Epithelial cell of prostate (primary cell): ENCODE measurements at regions not wholly inside any gene's neighbourhood (a gene's known extent, or its start where the extent isn't known, plus 50 kb on each side); places are given as distances from the start of the nearest gene placed in this dataset.
A peak's percentile ranks its signal among the peaks of the same experiment; 100 is the strongest.
"Not testable (repeated sequence)": the region's sequence is repeated elsewhere in the genome, so short reads cannot be mapped to it uniquely, and the experiment has no call there.

Source experiments
- DNase-seq: peaks from one replicate; pipeline ENCODE4 v3.0.0-alpha.2; 2011; ENCODE audit warnings: low read depth, low spot score
- H3K27ac ChIP-seq: fragments of 450-650 bp; 2 replicates; pipeline ENCODE4 v1.5.1; 2017; ENCODE audit warnings: mild to moderate bottlenecking

GRCh38 chr3:75432885-75433284 is 231.2 kb upstream of the FRG2C start:
- not testable (repeated sequence) for DNase-seq, H3K27ac ChIP-seq

- not testable (repeated sequence) for DNase-seq, H3K27ac ChIP-seq
Observed at GRCh38 chr3:75433295-75433694, 230.8 kb upstream of the FRG2C start.

GRCh38 chr3:75434276-75434912 is 229.7 kb upstream of the FRG2C start:
- DNase-seq = not testable (repeated sequence)
- peak overlapping the region; percentile 76 for H3K27ac ChIP-seq

DNA sequence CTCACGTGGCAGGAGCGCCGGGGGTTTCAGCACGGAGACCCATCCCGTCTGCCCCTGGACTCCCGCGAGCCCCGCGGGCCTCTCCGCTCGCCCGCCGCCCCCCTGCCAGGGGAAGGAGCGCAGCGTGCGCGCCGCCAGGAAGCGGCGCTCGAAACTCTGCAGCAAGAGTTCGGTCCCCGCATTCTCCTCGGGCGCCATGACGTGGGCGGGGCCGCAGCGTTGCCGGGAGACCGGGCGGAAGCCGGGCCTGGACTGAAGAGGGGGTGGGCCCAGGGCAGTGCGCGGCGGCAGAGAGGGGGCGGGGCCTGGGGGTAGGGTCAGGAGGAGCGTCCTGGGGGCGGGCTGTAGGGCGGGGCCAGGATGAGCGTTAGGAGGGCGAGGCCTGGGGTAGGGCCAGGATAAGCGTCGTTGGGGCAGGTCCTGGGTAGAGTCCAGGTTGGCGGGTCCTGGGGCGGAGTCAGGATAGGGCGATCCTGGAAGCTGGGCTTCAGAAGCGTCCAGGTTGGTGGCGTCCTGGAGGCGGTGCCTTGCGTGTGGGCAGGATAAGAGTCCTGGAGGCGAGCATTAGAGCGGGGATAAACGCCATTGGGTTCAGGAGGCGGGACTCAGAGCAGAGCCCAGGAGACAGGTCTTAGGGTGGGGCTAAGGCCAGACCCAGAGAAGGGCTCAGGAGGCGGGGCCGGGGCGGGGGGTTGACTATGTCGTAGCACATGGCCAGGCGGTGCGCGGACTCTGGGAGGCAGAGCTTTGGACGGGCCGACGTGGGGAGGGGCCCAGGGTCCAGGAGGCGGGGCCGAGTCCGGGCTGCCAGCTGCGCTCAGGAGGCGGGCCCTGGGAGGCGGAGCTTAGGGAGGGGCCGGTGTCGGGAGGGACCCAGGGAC is 229.0 kb upstream of the FRG2C start:
- H3K27ac ChIP-seq = peak overlapping the region; percentile 76
- DNase-seq = peak; percentile 96

GRCh38 chr3:75435794-75436400 is 228.2 kb upstream of the FRG2C start:
- peak; percentile 44 for DNase-seq
- peak overlapping the region; percentile 76 for H3K27ac ChIP-seq

DNA sequence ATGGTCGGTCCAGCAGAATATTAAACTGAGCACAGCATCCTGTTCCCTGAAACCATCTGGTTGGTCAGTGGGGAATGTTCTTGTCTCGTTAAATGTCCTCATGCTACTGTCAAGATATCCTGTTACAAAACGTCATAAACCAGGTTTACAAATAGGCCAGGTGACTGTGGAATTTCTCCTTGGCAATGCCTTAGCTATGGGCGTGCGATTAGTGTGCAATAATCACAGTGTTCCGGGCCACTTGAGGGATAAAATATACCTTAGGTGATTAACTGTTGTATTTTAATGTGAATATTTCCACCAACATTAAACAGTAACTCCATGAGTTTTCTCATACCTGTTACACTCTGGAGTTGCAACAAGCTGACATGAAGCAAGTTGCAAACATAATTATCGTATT is 223.1 kb upstream of the FRG2C start:
- not testable (repeated sequence) for H3K27ac ChIP-seq, DNase-seq

DNA sequence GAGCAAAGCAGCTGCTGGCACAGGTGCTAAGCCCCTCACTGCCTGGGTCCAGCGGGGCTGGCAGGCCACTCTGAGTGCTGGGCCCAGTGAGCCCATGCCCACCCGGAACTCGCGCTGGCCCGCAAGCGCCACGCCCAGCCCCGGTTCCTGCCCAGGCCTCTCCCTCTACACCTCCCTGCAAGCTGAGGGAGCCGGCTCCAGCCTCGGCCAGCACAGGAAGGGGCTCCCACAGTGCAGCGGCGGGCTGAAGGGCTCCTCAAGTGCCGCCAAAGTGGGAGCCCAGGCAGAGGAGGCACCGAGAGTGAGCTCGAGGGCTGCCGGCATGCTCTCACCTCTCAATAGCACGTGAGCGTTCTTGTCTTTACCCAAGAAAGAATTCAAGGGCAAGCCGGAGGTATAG is 219.5 kb upstream of the FRG2C start:
- not testable (repeated sequence) for H3K27ac ChIP-seq, DNase-seq

GRCh38 chr3:75445234-75445633 is 218.9 kb upstream of the FRG2C start:
- DNase-seq, H3K27ac ChIP-seq: not testable (repeated sequence)

DNA sequence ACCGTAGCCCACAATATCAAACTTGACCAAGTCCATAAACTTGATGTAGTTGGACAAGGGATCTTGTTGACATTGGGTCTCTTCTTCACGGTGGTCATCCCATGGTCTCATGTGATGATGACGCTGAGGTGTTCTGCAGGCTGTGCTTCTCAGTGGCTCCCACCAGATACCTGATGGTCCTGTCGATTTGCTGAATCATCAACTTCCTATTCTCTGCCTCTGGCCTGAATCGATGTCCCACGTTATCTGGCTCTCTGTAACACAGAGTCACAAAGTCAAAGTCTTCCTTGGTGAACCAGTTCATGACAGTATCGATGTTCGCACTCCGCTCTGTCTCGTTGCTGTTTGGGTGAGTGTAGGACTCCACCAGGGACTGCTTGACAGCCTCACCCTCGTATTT is 217.2 kb upstream of the FRG2C start:
- DNase-seq, H3K27ac ChIP-seq: not testable (repeated sequence)

DNA sequence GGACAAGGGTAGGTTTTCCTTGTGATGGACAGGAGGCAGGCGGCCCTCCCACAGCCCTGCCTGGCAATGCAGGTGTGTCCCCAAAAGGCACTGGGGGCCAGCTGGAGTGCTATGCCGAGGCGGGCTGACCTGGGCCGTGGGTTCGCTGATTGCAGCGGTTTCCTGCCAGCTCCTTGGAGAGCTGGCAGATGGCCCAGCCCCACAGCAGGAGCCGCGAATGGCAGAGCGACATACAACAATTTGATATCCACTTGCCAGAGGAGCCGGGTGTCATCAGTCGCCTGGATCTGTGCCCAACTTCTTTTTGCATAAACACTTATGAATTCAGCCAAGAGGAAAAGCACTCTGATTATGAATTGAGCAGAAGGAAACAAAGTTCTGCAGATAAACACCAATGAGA is 210.8 kb upstream of the FRG2C start:
- DNase-seq, H3K27ac ChIP-seq: not testable (repeated sequence)

- not testable (repeated sequence) for DNase-seq, H3K27ac ChIP-seq
Observed at GRCh38 chr3:75453839-75454238, 210.3 kb upstream of the FRG2C start.

DNA sequence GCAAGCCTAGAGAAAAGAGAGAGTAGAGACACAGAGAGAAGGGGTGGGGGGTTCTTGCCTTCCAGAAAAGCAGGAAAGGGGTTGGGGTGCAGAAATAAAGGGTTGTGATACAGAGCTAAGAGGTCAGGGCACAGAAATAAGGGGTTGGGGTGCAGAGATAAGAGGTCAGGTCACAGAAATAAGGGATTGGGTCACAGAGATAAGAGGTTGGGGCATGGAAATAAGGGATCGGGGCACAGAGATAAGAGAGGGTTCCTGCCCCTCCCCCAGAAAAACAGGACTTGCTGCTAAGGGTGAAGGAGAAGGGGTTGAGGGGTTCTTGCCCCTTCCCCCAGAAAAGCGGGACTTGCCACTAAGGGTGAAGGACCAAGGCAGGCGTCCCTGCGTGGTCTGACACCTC is 189.6 kb upstream of the FRG2C start:
- not testable (repeated sequence) for H3K27ac ChIP-seq, DNase-seq

DNA sequence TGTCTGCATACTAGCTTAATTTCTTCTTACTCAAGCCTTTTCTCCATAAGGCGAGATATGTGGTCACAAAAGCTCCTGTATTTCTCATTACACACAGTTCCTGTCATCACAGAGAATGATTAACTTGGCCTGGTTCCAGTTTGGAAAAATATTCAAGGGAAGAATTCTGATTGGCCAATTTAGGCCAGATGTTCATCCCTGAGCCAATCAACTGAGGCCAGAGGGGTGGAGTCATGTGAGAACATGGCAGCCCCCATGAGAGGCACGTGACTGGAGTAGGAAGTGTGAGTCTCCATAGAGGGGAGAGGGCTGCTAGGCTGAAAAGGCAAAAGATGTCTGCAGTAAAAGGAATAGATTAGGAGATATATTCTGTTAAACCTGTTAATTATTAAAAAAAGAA is 167.5 kb upstream of the FRG2C start:
- not testable (repeated sequence) for DNase-seq, H3K27ac ChIP-seq

DNA sequence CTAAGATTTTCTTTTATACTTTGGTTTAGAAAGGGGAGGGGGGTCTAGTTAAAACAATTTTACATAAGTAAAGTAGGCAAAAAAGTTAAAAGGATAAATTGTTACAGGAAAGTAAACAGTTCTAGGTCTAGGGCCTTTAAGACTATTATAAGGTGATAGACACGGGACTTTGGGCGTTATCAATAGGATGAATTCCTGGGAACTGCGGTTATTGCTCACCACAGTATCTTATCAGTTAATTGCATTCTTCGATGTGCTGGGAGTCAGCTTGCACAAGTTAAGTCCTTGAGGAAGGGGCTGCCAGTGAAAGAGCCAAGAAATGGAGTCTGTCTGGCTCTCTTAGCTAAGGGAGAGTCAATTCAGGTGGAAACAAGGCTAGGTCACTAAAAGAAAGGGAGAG is 163.8 kb upstream of the FRG2C start:
- DNase-seq, H3K27ac ChIP-seq: not testable (repeated sequence)

- DNase-seq, H3K27ac ChIP-seq: not testable (repeated sequence)
Observed at GRCh38 chr3:75502171-75502570, 162.0 kb upstream of the FRG2C start.

DNA sequence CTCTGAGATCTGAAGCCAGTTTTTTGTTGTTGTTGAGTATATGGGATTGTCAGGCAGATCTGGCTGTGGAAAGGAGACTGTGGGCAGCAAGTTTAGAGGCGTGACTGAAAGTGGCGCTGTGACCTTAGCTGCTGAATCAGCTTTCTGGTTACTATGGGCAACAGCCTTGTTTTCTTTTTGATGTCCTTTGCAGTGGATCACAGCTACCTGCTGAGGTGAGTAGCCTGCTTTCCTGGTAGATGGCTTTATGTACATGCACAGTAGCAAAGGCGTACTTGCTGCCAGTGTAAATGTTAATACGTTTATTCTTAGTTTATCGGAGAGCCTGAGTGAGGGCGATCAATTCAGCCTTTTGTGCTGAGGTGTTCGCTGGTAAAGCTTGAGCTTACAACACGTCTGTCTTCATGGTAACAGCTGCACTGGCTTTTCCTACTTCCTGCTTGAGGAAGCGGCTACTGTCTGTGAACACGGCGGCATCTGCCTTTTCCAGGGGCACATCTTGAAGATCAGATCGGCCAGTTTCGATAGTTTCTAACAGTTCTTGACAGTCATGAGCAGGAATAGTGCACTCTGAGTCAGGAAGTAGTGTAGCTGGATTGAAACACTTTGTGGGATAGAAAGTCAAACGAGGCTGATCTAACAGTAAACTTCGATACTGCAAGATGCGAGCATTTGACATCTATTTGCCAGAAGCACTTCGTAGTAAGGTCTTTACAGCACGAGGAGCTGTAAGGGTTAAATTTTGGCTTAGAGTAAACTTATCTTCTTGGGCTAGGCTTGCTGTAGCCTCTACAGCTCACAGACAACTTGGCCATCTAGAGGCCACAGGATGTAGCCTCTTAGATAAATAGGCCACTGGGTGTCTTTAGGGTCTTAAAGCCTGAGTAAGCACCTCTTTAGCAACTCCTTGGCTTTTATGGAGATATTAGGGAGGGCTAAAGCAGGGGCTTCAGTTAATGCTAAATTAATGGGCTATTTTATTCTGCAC is 161.1 kb upstream of the FRG2C start:
- not testable (repeated sequence) for DNase-seq, H3K27ac ChIP-seq

- DNase-seq = no peak
- no peak overlapping the region for H3K27ac ChIP-seq
Observed at GRCh38 chr3:75506603-75507002, 157.5 kb upstream of the FRG2C start.

- DNase-seq, H3K27ac ChIP-seq: not testable (repeated sequence)
Observed at GRCh38 chr3:75507956-75508355, 156.2 kb upstream of the FRG2C start.

- H3K27ac ChIP-seq = not testable (repeated sequence)
Observed at GRCh38 chr3:75527657-75528056, 136.5 kb upstream of the FRG2C start.

GRCh38 chr3:75552095-75552494 is 112.0 kb upstream of the FRG2C start:
- not testable (repeated sequence) for DNase-seq, H3K27ac ChIP-seq

More at GRCh38 chr3:75527657-75528056, 136.5 kb upstream of the FRG2C start:
- DNase-seq = not testable (repeated sequence)
